ENCODE measurements at regions not wholly inside any gene's neighbourhood (a gene's known extent, or its start where the extent isn't known, plus 50 kb on each side); places are given as distances from the start of the nearest gene placed in this dataset.

GRCh38 chr3:145869958-145870357, 291.0 kb downstream of the PLOD2 start:
- no peaks in the 10 kb centered on the region for H3K36me3 ChIP-seq (ENCODE audit: control insufficient read depth, insufficient read depth, low read length, severe bottlenecking)
- H3K4me1 ChIP-seq (ENCODE audit: control insufficient read depth, insufficient read depth, low read length): peaks cover 14% of the 10 kb centered on the region
- no peak for DNase-seq (ENCODE audit: low read depth)
- no peak overlapping the region for H3K4me3 ChIP-seq (ENCODE audit: low read length)
- H3K27me3 ChIP-seq (replicated peaks; ENCODE audit: control insufficient read depth, insufficient read depth, low read length): no peaks in the 10 kb centered on the region
- H3K9ac ChIP-seq (ENCODE audit: low read length): no peak overlapping the region
- H3K9me3 ChIP-seq (ENCODE audit: control insufficient read depth, low read length): no peaks in the 10 kb centered on the region

- no peaks in the 10 kb centered on the region for H3K4me1 ChIP-seq (ENCODE audit: control insufficient read depth, insufficient read depth, low read length)
- DNase-seq (ENCODE audit: low read depth): peak; percentile 48
- no peak overlapping the region for H3K9ac ChIP-seq (ENCODE audit: low read length)
- H3K9me3 ChIP-seq (ENCODE audit: control insufficient read depth, low read length): no peaks in the 10 kb centered on the region
- no peaks in the 10 kb centered on the region for H3K27me3 ChIP-seq (replicated peaks; ENCODE audit: control insufficient read depth, insufficient read depth, low read length)
- no peak overlapping the region for H3K4me3 ChIP-seq (ENCODE audit: low read length)
- no peaks in the 10 kb centered on the region for H3K36me3 ChIP-seq (ENCODE audit: control insufficient read depth, insufficient read depth, low read length, severe bottlenecking)
Observed at GRCh38 chr3:145882436-145882835, 278.5 kb downstream of the PLOD2 start.

DNA sequence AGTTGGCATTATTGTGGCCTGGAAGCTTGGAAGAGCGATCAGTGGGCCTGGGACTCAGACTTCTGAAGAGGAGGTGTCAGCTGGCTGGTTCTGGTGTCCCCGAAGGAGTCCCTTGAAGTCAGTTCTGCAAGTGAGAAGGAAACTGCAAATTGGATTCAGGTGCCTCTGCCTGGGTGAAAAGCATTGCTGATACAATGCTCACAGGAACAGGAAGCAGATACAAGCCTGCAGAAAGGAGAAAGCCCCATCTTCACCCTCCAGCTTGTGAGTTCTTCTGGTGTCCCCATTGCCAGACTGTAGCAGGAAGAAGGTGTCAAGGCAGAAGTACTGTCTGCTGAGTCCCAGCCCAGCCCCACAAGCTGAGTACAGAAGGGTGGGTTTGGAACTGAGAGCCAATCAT, 271.3 kb downstream of the PLOD2 start:
- H3K36me3 ChIP-seq (ENCODE audit: control insufficient read depth, insufficient read depth, low read length, severe bottlenecking): no peaks in the 10 kb centered on the region
- no peaks in the 10 kb centered on the region for H3K9me3 ChIP-seq (ENCODE audit: control insufficient read depth, low read length)
- no peaks in the 10 kb centered on the region for H3K27me3 ChIP-seq (replicated peaks; ENCODE audit: control insufficient read depth, insufficient read depth, low read length)
- DNase-seq (ENCODE audit: low read depth): no peak
- H3K4me3 ChIP-seq (ENCODE audit: low read length): no peak overlapping the region
- H3K4me1 ChIP-seq (ENCODE audit: control insufficient read depth, insufficient read depth, low read length): no peaks in the 10 kb centered on the region
- no peak overlapping the region for H3K9ac ChIP-seq (ENCODE audit: low read length)

DNA sequence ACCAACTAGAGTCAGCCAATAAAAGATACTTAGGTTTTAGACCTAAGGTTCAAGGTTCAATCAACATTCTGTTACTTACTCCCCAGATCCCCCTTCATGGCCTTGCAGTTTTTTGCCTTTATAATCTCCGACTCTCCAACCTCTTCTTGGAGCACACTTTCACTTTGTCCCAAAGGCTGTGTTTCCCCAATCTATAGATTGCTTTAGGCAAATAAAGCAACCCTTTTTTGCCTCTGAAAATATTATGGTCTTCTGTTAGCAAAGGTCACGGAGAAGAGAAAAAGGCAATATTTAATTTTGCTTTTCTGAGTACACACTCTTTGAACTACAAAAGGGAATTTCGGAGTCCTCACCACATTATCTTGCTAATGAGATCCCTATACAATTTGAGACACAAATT, 268.1 kb downstream of the PLOD2 start:
- no peaks in the 10 kb centered on the region for H3K4me1 ChIP-seq (ENCODE audit: control insufficient read depth, insufficient read depth, low read length)
- H3K9me3 ChIP-seq (ENCODE audit: control insufficient read depth, low read length): no peaks in the 10 kb centered on the region

GRCh38 chr3:145893331-145893730, 267.7 kb downstream of the PLOD2 start:
- Histone ChIP-seq H3K9ac (ENCODE audit: low read length) (no peak overlapping the region), H3K36me3 (ENCODE audit: control insufficient read depth, insufficient read depth, low read length, severe bottlenecking) (no peaks in the 10 kb centered on the region), H3K4me1 (ENCODE audit: control insufficient read depth, insufficient read depth, low read length) (peaks cover 4% of the 10 kb centered on the region)

More for the DNA sequence above, 268.1 kb downstream of the PLOD2 start:
- no peak for DNase-seq (ENCODE audit: low read depth)
- Histone ChIP-seq H3K36me3 (ENCODE audit: control insufficient read depth, insufficient read depth, low read length, severe bottlenecking) (no peaks in the 10 kb centered on the region), H3K27me3 (replicated peaks; ENCODE audit: control insufficient read depth, insufficient read depth, low read length) (no peaks in the 10 kb centered on the region), H3K4me3 (ENCODE audit: low read length) (no peak overlapping the region), H3K9ac (ENCODE audit: low read length) (no peak overlapping the region)

GRCh38 chr3:145898487-145898886, 262.5 kb downstream of the PLOD2 start:
- Histone ChIP-seq H3K9me3 (ENCODE audit: control insufficient read depth, low read length) (no peaks in the 10 kb centered on the region), H3K4me1 (ENCODE audit: control insufficient read depth, insufficient read depth, low read length) (peaks cover 9% of the 10 kb centered on the region), H3K4me3 (ENCODE audit: low read length) (peak overlapping the region; percentile 67), H3K36me3 (ENCODE audit: control insufficient read depth, insufficient read depth, low read length, severe bottlenecking) (no peaks in the 10 kb centered on the region), H3K27me3 (replicated peaks; ENCODE audit: control insufficient read depth, insufficient read depth, low read length) (no peaks in the 10 kb centered on the region), H3K9ac (ENCODE audit: low read length) (no peak overlapping the region)
- peak; percentile 59 for DNase-seq (ENCODE audit: low read depth)

More at GRCh38 chr3:145893331-145893730, 267.7 kb downstream of the PLOD2 start:
- Histone ChIP-seq H3K9me3 (ENCODE audit: control insufficient read depth, low read length) (no peaks in the 10 kb centered on the region), H3K27me3 (replicated peaks; ENCODE audit: control insufficient read depth, insufficient read depth, low read length) (no peaks in the 10 kb centered on the region), H3K4me3 (ENCODE audit: low read length) (no peak overlapping the region)
- DNase-seq (ENCODE audit: low read depth): no peak

DNA sequence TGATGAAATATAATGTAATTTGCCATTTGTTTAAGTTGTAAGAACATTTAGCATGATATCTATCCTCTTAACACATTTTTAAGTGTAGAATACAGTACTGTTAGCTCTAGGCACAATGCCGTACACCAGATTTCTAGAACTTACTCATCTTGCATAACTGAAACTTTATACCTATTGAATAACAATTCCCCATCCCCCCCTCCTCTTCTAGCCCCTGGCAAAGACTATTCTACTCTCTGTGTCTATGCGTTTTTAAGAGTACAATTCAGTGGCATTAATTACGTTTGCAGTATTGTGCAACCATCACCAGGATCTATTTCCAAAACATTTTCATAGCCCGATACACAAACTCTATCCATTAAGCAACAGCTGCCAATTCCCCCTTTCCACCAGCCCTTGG, 261.7 kb downstream of the PLOD2 start:
- H3K4me3 ChIP-seq (ENCODE audit: low read length): no peak overlapping the region
- H3K27me3 ChIP-seq (replicated peaks; ENCODE audit: control insufficient read depth, insufficient read depth, low read length): no peaks in the 10 kb centered on the region
- H3K9me3 ChIP-seq (ENCODE audit: control insufficient read depth, low read length): no peaks in the 10 kb centered on the region
- H3K36me3 ChIP-seq (ENCODE audit: control insufficient read depth, insufficient read depth, low read length, severe bottlenecking): no peaks in the 10 kb centered on the region
- H3K9ac ChIP-seq (ENCODE audit: low read length): no peak overlapping the region
- peaks cover 9% of the 10 kb centered on the region for H3K4me1 ChIP-seq (ENCODE audit: control insufficient read depth, insufficient read depth, low read length)
- peak; percentile 27 for DNase-seq (ENCODE audit: low read depth)

DNA sequence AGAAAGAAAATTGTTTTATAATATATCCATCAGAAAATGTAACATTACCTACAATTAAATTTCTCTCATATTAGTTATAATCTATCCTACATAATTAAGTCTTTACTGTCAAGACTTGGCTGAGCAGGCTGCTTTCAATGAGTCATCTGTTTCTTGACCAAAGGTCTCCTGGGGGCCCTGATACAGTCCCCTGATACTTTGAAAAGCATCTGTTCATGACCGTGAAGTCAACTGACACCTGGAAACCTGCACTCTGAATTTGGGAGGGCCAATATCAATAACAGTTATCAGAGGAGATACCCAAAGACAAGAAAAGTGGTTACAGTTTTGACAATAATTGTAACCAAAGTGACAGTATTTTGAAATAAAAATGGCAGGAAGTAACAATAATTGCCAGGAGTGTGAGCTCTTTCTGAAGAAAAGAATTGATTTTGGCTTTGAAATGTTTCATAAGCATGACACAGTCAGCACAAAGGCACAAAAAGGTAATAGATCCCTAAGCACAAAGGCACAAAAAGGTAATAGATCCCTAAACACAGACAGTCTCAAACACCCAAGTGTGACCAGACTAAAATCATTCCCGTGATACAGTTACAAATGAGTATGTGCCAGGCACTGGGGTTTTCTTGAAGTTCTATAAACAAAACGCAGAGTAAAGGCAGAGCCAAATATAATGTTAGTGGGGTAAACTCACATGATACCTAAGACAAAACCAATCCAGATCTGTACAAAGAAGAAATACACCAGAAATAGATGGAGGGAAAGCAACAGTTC, 260.7 kb downstream of the PLOD2 start:
- H3K4me3 ChIP-seq (ENCODE audit: low read length): no peak overlapping the region
- no peaks in the 10 kb centered on the region for H3K27me3 ChIP-seq (replicated peaks; ENCODE audit: control insufficient read depth, insufficient read depth, low read length)
- no peaks in the 10 kb centered on the region for H3K36me3 ChIP-seq (ENCODE audit: control insufficient read depth, insufficient read depth, low read length, severe bottlenecking)
- no peak for DNase-seq (ENCODE audit: low read depth)
- no peak overlapping the region for H3K9ac ChIP-seq (ENCODE audit: low read length)
- H3K4me1 ChIP-seq (ENCODE audit: control insufficient read depth, insufficient read depth, low read length): peaks cover 9% of the 10 kb centered on the region
- no peaks in the 10 kb centered on the region for H3K9me3 ChIP-seq (ENCODE audit: control insufficient read depth, low read length)

GRCh38 chr3:145902166-145902565, 258.8 kb downstream of the PLOD2 start:
- Histone ChIP-seq H3K27me3 (replicated peaks; ENCODE audit: control insufficient read depth, insufficient read depth, low read length) (no peaks in the 10 kb centered on the region), H3K9me3 (ENCODE audit: control insufficient read depth, low read length) (no peaks in the 10 kb centered on the region), H3K36me3 (ENCODE audit: control insufficient read depth, insufficient read depth, low read length, severe bottlenecking) (no peaks in the 10 kb centered on the region), H3K9ac (ENCODE audit: low read length) (no peak overlapping the region), H3K4me3 (ENCODE audit: low read length) (no peak overlapping the region), H3K4me1 (ENCODE audit: control insufficient read depth, insufficient read depth, low read length) (peaks cover 9% of the 10 kb centered on the region)
- peak; percentile 47 for DNase-seq (ENCODE audit: low read depth)

DNA sequence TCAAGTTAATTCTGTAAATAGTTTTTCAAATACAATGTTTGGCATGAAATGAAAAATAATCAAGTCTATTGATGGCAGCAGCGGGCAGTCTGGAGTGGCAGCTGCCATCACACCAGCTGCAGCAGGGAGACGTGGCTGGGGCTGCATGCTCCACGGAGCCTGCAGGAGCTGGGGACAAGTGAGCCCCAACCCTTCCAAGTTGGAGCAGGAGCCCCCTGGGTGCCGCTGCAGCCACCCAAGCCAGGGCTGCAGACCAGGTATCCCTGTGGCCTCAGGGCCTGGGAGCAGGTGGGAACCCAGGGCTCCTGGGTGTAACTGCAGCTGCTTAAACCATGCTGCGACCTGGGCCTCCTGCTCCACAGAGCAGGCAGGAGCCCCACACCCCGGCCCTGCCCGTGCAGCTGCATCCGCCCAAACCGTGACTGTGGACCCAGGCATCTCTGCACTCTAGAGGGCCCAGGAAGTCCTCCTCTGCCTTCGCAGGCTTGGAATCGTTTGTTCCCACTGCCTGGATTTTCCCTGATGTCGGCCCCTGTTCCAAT, 257.4 kb downstream of the PLOD2 start:
- no peaks in the 10 kb centered on the region for H3K36me3 ChIP-seq (ENCODE audit: control insufficient read depth, insufficient read depth, low read length, severe bottlenecking)
- DNase-seq (ENCODE audit: low read depth): no peak
- no peak overlapping the region for H3K4me3 ChIP-seq (ENCODE audit: low read length)
- no peaks in the 10 kb centered on the region for H3K9me3 ChIP-seq (ENCODE audit: control insufficient read depth, low read length)
- no peaks in the 10 kb centered on the region for H3K27me3 ChIP-seq (replicated peaks; ENCODE audit: control insufficient read depth, insufficient read depth, low read length)
- no peak overlapping the region for H3K9ac ChIP-seq (ENCODE audit: low read length)
- H3K4me1 ChIP-seq (ENCODE audit: control insufficient read depth, insufficient read depth, low read length): peaks cover 4% of the 10 kb centered on the region

DNA sequence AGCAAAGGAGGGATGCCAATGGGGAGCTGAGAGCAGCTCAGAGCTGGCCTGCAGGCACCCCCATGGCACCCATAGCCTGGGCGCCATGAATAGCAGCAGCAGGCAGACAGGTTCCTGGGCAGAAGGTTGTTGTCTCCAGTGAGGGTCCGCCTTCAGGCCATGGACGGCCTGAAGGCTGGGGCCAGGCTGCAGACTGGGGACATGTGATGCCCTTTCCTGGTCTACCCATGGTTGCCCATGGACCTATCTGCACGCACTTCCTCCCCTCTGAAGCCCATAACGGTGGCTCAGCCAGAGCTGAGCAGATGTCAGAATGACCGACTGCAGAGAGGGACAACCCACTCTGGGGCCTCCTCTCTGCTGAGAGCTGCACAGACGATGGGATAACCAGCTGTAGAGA, 256.8 kb downstream of the PLOD2 start:
- Histone ChIP-seq H3K9me3 (ENCODE audit: control insufficient read depth, low read length) (no peaks in the 10 kb centered on the region), H3K9ac (ENCODE audit: low read length) (no peak overlapping the region), H3K4me1 (ENCODE audit: control insufficient read depth, insufficient read depth, low read length) (peaks cover under 1% of the 10 kb centered on the region), H3K4me3 (ENCODE audit: low read length) (no peak overlapping the region), H3K36me3 (ENCODE audit: control insufficient read depth, insufficient read depth, low read length, severe bottlenecking) (no peaks in the 10 kb centered on the region), H3K27me3 (replicated peaks; ENCODE audit: control insufficient read depth, insufficient read depth, low read length) (no peaks in the 10 kb centered on the region)
- DNase-seq (ENCODE audit: low read depth): no peak
